GM12878 (cell line): ENCODE measurements at regions not wholly inside any gene's neighbourhood (a gene's known extent, or its start where the extent isn't known, plus 50 kb on each side); places are given as distances from the start of the nearest gene placed in this dataset.

Experiments used
- ATAC-seq: fragments of 200-7000 bp; cut with Tn5 transposase; 3 replicates; pipeline ENCODE4 v1.9.1; 2020; ENCODE audit warnings: mild to moderate bottlenecking, moderate library complexity
- BruUV-seq: library from RNA; stranded (reverse); fragments of 400-500 nt; replicated peaks from 2 replicates; lab custom pipeline; 2021; lab: Mats Ljungman, UMichigan
- CTCF ChIA-PET: fragments of 300-600 bp; sonication (Branson Sonifier 250); formaldehyde crosslinking; extraction: SDS; loops from one replicate; lab custom pipeline; 2021; ENCODE audit warnings: inconsistent platforms; lab: Yijun Ruan, JAX
- POLR2A ChIA-PET: fragments of 350-600 bp; formaldehyde crosslinking; extraction: SDS; loops from one replicate; lab custom pipeline; 2021; ENCODE audit warnings: inconsistent platforms; lab: Charles Lee
- RAD21 ChIA-PET: fragments of 300-600 bp; sonication (Branson Sonifier 250); formaldehyde crosslinking; loops from one replicate; lab custom pipeline; 2023; ENCODE audit warnings: antibody characterized with exemption; ENCODE audit not compliant: unreplicated experiment; lab: Charles Lee
- SMC1A ChIA-PET: fragments of 300-600 bp; sonication (Branson Sonifier 250); formaldehyde crosslinking; loops from one replicate; lab custom pipeline; 2023; ENCODE audit not compliant: unreplicated experiment, uncharacterized antibody; lab: Charles Lee
- DNase-seq: peaks from one replicate; pipeline ENCODE4 v3.0.0-alpha.2; 2011; ENCODE audit warnings: low read depth, low spot score
- FAIRE-seq: peaks from 3 replicates; lab custom pipeline; 2011; peaks lifted over from hg19 to GRCh38; lab: Jason Lieb, UNC
- H2AFZ ChIP-seq: 2 replicates; pipeline ENCODE4 v1.6.0; 2011; ENCODE audit warnings: low read depth, low read length, control low read depth; ENCODE audit not compliant: control insufficient read depth
- H3K27ac ChIP-seq: 2 replicates; pipeline ENCODE4 v1.5.1; 2011; ENCODE audit warnings: control low read depth; ENCODE audit not compliant: control insufficient read depth, insufficient read depth
- H3K27me3 ChIP-seq, 2 experiments: replicated peaks in 1 of 2; 2 replicates each; pipeline versions ENCODE4 v1.6.0 to v1.6.1; 2011; ENCODE audit warnings: low read length in 1 of 2; ENCODE audit not compliant: control insufficient read depth in 2 of 2, insufficient read depth in 2 of 2
- H3K36me3 ChIP-seq, 2 experiments: 2 replicates each; pipeline ENCODE4 v1.5.1; 2011; ENCODE audit warnings: low read length in 1 of 2; ENCODE audit not compliant: control insufficient read depth in 2 of 2, insufficient read depth in 2 of 2
- H3K4me1 ChIP-seq: 2 replicates; pipeline ENCODE4 v1.6.1; 2011; ENCODE audit warnings: mild to moderate bottlenecking, low read length, moderate library complexity, mixed read lengths; ENCODE audit not compliant: control insufficient read depth, insufficient read depth
- H3K4me2 ChIP-seq: 2 replicates; pipeline ENCODE4 v1.6.0; 2011; ENCODE audit warnings: control low read depth; ENCODE audit not compliant: control insufficient read depth, insufficient read depth
- H3K4me3 ChIP-seq: fragments of 200-600 bp; sonication (generic); 2 replicates; pipeline ENCODE4 v1.5.1; 2016
- H3K79me2 ChIP-seq: 2 replicates; pipeline ENCODE4 v1.6.0; 2011; ENCODE audit warnings: low read length; ENCODE audit not compliant: control insufficient read depth, insufficient read depth
- H3K9ac ChIP-seq: 2 replicates; pipeline ENCODE4 v1.8.0; 2011; ENCODE audit warnings: low read length, control low read depth, mixed read lengths; ENCODE audit not compliant: control insufficient read depth, insufficient read depth
- H3K9me3 ChIP-seq: replicated peaks from 3 replicates; pipeline ENCODE4 v1.5.1; 2011; ENCODE audit warnings: mild to moderate bottlenecking, low read length; ENCODE audit not compliant: control insufficient read depth, insufficient read depth
- H4K20me1 ChIP-seq: 2 replicates; pipeline ENCODE4 v1.6.0; 2011; ENCODE audit not compliant: control insufficient read depth, insufficient read depth
- CHD2 ChIP-seq: IDR thresholded peaks from 2 replicates; pipeline ENCODE4 v1.6.1; 2011; ENCODE audit warnings: low read depth, low read length, improper control_type of control experiment, borderline replicate concordance
- FOXM1 ChIP-seq: IDR thresholded peaks from 2 replicates; pipeline ENCODE4 v1.6.1; 2012; ENCODE audit warnings: low read depth, mild to moderate bottlenecking, inconsistent platforms, low read length, moderate library complexity
- IKZF1 ChIP-seq: fragments of 450-650 bp; conservative IDR thresholded peaks from 2 replicates; pipeline ENCODE4 v1.6.1; 2017; ENCODE audit warnings: antibody characterized with exemption, mild to moderate bottlenecking
- MEF2B ChIP-seq: fragments of 450-650 bp; IDR thresholded peaks from 2 replicates; pipeline ENCODE4 v1.6.1; 2018; ENCODE audit warnings: mild to moderate bottlenecking, moderate library complexity; ENCODE audit not compliant: partially characterized antibody, poor library complexity, severe bottlenecking
- MXI1 ChIP-seq: fragments of 150-350 bp; IDR thresholded peaks from 2 replicates; pipeline ENCODE4 v1.6.1; 2011; ENCODE audit warnings: low read depth, mild to moderate bottlenecking, inconsistent platforms, low read length, improper control_type of control experiment
- NBN ChIP-seq: fragments of 450-650 bp; IDR thresholded peaks from 2 replicates; pipeline ENCODE4 v1.6.1; 2016
- PKNOX1 ChIP-seq: fragments of 450-650 bp; IDR thresholded peaks from 2 replicates; pipeline ENCODE4 v1.6.1; 2016; ENCODE audit warnings: mild to moderate bottlenecking
- SREBF1 ChIP-seq: IDR thresholded peaks from 2 replicates; pipeline ENCODE4 v1.6.1; 2012; ENCODE audit warnings: mild to moderate bottlenecking, low read length
- TAF1 ChIP-seq: IDR thresholded peaks from 2 replicates; pipeline ENCODE4 v1.6.1; 2011; ENCODE audit warnings: mild to moderate bottlenecking, low read depth, low read length, borderline replicate concordance
- YBX1 ChIP-seq: fragments of 450-650 bp; IDR thresholded peaks from 2 replicates; pipeline ENCODE4 v1.6.1; 2016; ENCODE audit warnings: antibody characterized with exemption
- ZNF207 ChIP-seq: fragments of 450-650 bp; IDR thresholded peaks from 2 replicates; pipeline ENCODE4 v1.6.1; 2014; ENCODE audit warnings: antibody characterized with exemption, mild to moderate bottlenecking, borderline replicate concordance
- WGBS: methylation state at CpG from one replicate; pipeline ENCODE4 v1.1.6; 2016; ENCODE audit warnings: low lambda C conversion rate; ENCODE audit not compliant: insufficient replicate concordance, insufficient coverage; ENCODE audit errors: missing lambda C conversion rate; 5-methylcytosine and 5-hydroxymethylcytosine counted together
- in situ Hi-C: fragments of 300-500 bp; cut with MboI; formaldehyde crosslinking; loops from 9 replicates; pipeline ENCODE4 v1.14.3; 2018; ENCODE audit warnings: mixed read lengths
- intact Hi-C: fragments of 100-400 bp; cut with micrococcal nuclease; formaldehyde crosslinking; loops from one replicate; pipeline ENCODE4 v1.14.2; 2022; ENCODE audit not compliant: unreplicated experiment
- TF ChIP-seq, protein P1 (sequence below): IDR thresholded peaks from 2 replicates; pipeline ENCODE4 v1.6.1; 2012; ENCODE audit warnings: improper control_type of control experiment, low read depth, low read length; ENCODE audit not compliant: insufficient replicate concordance
- TF ChIP-seq, protein P2 (sequence below): fragments of 450-650 bp; IDR thresholded peaks from 2 replicates; pipeline ENCODE4 v1.6.1; 2017; ENCODE audit warnings: low read depth, mild to moderate bottlenecking, moderate library complexity

GRCh38 chr17:77445760-77446532, 305.2 kb downstream of the SEC14L1 start:
- DNase-seq (no peak), FAIRE-seq (peak; percentile 52), ATAC-seq (peak; percentile 52)
- H3K27ac ChIP-seq: peak overlapping the region; percentile 96
- ChIA-PET CTCF (interaction anchor here (0.8 to 3.3 kb wide), 9 partner anchors 13 to 121 kb away, joined by 3 to 13 read pairs (median 3); no protein-coding TSS in a partner anchor), RAD21 (interaction anchor here (1.0 to 3.6 kb wide), 12 partner anchors 8 to 123 kb away, joined by 3 to 31 read pairs (median 8); no protein-coding TSS in a partner anchor), POLR2A (interaction anchor here (0.6 to 6.4 kb wide), 11 partner anchors 6 to 685 kb away, joined by 3 to 78 read pairs (median 9); partner anchors contain the start of gene TMC8), SMC1A (interaction anchor here (1.1 to 7.7 kb wide), 7 partner anchors 7 to 114 kb away, joined by 3 to 82 read pairs (median 30); no protein-coding TSS in a partner anchor)
- H4K20me1 ChIP-seq: no peaks in the 10 kb centered on the region
- peaks cover 67% of the 10 kb centered on the region for H3K79me2 ChIP-seq
- H3K9me3 ChIP-seq: no peaks in the 10 kb centered on the region
- peaks cover 0 to 5% of the 10 kb centered on the region in 2 experiments; a peak in 2 of 4 replicates for H3K36me3 ChIP-seq
- intact Hi-C loops: loop anchor here (10.0 kb wide), 1 partner anchor 709 kb away; no protein-coding TSS in a partner anchor
- no peak overlapping the region for H2AFZ ChIP-seq
- WGBS: 2% methylated on average over 15 of the region's 16 CpGs
- H3K4me3 ChIP-seq: peak overlapping the region; percentile 52
- no peaks in the 10 kb centered on the region for H3K27me3 ChIP-seq
- no TSS peak for BruUV-seq
- H3K9ac ChIP-seq: peak overlapping the region; percentile 69
- H3K4me2 ChIP-seq: peak overlapping the region; percentile 77
- peaks cover 85% of the 10 kb centered on the region for H3K4me1 ChIP-seq
- in situ Hi-C loops: loop anchor here (25.0 kb wide), 1 partner anchor 109 kb away; no protein-coding TSS in a partner anchor
- no peak for TF ChIP-seq YBX1
- peak; percentile 73 for TF ChIP-seq MEF2B
- TF ChIP-seq, protein P1, sequence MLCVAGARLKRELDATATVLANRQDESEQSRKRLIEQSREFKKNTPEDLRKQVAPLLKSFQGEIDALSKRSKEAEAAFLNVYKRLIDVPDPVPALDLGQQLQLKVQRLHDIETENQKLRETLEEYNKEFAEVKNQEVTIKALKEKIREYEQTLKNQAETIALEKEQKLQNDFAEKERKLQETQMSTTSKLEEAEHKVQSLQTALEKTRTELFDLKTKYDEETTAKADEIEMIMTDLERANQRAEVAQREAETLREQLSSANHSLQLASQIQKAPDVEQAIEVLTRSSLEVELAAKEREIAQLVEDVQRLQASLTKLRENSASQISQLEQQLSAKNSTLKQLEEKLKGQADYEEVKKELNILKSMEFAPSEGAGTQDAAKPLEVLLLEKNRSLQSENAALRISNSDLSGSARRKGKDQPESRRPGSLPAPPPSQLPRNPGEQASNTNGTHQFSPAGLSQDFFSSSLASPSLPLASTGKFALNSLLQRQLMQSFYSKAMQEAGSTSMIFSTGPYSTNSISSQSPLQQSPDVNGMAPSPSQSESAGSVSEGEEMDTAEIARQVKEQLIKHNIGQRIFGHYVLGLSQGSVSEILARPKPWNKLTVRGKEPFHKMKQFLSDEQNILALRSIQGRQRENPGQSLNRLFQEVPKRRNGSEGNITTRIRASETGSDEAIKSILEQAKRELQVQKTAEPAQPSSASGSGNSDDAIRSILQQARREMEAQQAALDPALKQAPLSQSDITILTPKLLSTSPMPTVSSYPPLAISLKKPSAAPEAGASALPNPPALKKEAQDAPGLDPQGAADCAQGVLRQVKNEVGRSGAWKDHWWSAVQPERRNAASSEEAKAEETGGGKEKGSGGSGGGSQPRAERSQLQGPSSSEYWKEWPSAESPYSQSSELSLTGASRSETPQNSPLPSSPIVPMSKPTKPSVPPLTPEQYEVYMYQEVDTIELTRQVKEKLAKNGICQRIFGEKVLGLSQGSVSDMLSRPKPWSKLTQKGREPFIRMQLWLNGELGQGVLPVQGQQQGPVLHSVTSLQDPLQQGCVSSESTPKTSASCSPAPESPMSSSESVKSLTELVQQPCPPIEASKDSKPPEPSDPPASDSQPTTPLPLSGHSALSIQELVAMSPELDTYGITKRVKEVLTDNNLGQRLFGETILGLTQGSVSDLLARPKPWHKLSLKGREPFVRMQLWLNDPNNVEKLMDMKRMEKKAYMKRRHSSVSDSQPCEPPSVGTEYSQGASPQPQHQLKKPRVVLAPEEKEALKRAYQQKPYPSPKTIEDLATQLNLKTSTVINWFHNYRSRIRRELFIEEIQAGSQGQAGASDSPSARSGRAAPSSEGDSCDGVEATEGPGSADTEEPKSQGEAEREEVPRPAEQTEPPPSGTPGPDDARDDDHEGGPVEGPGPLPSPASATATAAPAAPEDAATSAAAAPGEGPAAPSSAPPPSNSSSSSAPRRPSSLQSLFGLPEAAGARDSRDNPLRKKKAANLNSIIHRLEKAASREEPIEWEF: peak; percentile 62
- TF ChIP-seq ZNF207: peak; percentile 75; the same call in 1 of the 2 replicates
- peak; percentile 86 for TF ChIP-seq MXI1
- TF ChIP-seq TAF1: peak; percentile 45; the same call in 1 of the 2 replicates
- TF ChIP-seq, protein P2, sequence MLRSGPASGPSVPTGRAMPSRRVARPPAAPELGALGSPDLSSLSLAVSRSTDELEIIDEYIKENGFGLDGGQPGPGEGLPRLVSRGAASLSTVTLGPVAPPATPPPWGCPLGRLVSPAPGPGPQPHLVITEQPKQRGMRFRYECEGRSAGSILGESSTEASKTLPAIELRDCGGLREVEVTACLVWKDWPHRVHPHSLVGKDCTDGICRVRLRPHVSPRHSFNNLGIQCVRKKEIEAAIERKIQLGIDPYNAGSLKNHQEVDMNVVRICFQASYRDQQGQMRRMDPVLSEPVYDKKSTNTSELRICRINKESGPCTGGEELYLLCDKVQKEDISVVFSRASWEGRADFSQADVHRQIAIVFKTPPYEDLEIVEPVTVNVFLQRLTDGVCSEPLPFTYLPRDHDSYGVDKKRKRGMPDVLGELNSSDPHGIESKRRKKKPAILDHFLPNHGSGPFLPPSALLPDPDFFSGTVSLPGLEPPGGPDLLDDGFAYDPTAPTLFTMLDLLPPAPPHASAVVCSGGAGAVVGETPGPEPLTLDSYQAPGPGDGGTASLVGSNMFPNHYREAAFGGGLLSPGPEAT: peak; percentile 89
- TF ChIP-seq NBN: 0 out of 2 replicates have a peak, but pooled peaks have one; percentile 44
- no peak for TF ChIP-seq SREBF1
- TF ChIP-seq PKNOX1: peak; percentile 16; the same call in 1 of the 2 replicates
- peak; percentile 84 for TF ChIP-seq IKZF1
- TF ChIP-seq FOXM1: no peak
- 0 out of 2 replicates have a peak, but pooled peaks have one; percentile 20 for TF ChIP-seq CHD2
